Vagina (tissue), 2 donors: ENCODE measurements at regions not wholly inside any gene's neighbourhood (a gene's known extent, or its start where the extent isn't known, plus 50 kb on each side); places are given as distances from the start of the nearest gene placed in this dataset.

Source experiments
- CTCF ChIP-seq, 3 experiments: fragments of 450-650 bp in 2 of 3; fragments of 200-600 bp in 1 of 3; sonication (generic) in 1 of 3; IDR thresholded peaks; one replicate each; pipeline ENCODE4 v1.5.1; 2017 to 2019; ENCODE audit warnings: antibody characterized with exemption in 3 of 3, mild to moderate bottlenecking in 2 of 3, moderate library complexity in 2 of 3
- POLR2A ChIP-seq, 2 donors: fragments of 450-650 bp; IDR thresholded peaks; one replicate each; pipeline ENCODE4 v1.6.1; 2017; ENCODE audit warnings: antibody characterized with exemption in 2 of 2, mild to moderate bottlenecking in 2 of 2, moderate library complexity in 2 of 2
- POLR2AphosphoS5 ChIP-seq, 2 donors: sonication (generic); formaldehyde crosslinking; IDR thresholded peaks; one replicate each; pipeline ENCODE4 v1.9.0; 2017; ENCODE audit warnings: antibody characterized with exemption in 2 of 2, mild to moderate bottlenecking in 2 of 2, low read depth in 1 of 2; ENCODE audit not compliant: insufficient read depth in 1 of 2

GRCh38 chr13:99738626-99739025 is 232.9 kb downstream of the ZIC5 start:
- no peak for TF ChIP-seq CTCF (IDR thresholded peaks at IDR 0.05)
- TF ChIP-seq POLR2A (IDR thresholded peaks at IDR 0.05): no peak
- TF ChIP-seq POLR2AphosphoS5 (IDR thresholded peaks at IDR 0.05; ENCODE audit: insufficient read depth in 1 of 2, low read depth in 1 of 2): no peak
